GM23248 (cell line): ENCODE measurements at regions not wholly inside any gene's neighbourhood (a gene's known extent, or its start where the extent isn't known, plus 50 kb on each side); places are given as distances from the start of the nearest gene placed in this dataset.
A peak's percentile ranks its signal among the peaks of the same experiment; 100 is the strongest.

Experiments
- DNase-seq: peaks from one replicate; pipeline ENCODE4 v3.0.0-alpha.2; 2015
- H2AFZ ChIP-seq: fragments of 200-600 bp; sonication (generic); 2 replicates; pipeline ENCODE4 v1.6.1; 2016; ENCODE audit warnings: antibody characterized with exemption
- H3F3A ChIP-seq: fragments of 200-600 bp; sonication (generic); 2 replicates; pipeline ENCODE4 v1.6.1; 2016; ENCODE audit warnings: mild to moderate bottlenecking, antibody characterized with exemption, mixed run types; ENCODE audit not compliant: insufficient read depth
- H3K27ac ChIP-seq: fragments of 200-600 bp; sonication (generic); 2 replicates; pipeline ENCODE4 v1.5.1; 2016; ENCODE audit warnings: mild to moderate bottlenecking
- H3K27me3 ChIP-seq: fragments of 200-600 bp; sonication (generic); replicated peaks from 2 replicates; pipeline ENCODE4 v1.6.1; 2016; ENCODE audit warnings: mild to moderate bottlenecking; ENCODE audit not compliant: insufficient read depth
- H3K36me3 ChIP-seq: fragments of 200-600 bp; sonication (generic); 2 replicates; pipeline ENCODE4 v1.6.1; 2016; ENCODE audit warnings: low read depth, mild to moderate bottlenecking
- H3K4me1 ChIP-seq: fragments of 200-600 bp; sonication (generic); 2 replicates; pipeline ENCODE4 v1.6.1; 2016; ENCODE audit warnings: mild to moderate bottlenecking; ENCODE audit not compliant: insufficient read depth
- H3K4me2 ChIP-seq: fragments of 200-600 bp; sonication (generic); one replicate; pipeline ENCODE4 v1.6.1; 2016; ENCODE audit warnings: mild to moderate bottlenecking; ENCODE audit not compliant: unreplicated experiment
- H3K4me3 ChIP-seq: fragments of 200-600 bp; sonication (generic); 2 replicates; pipeline ENCODE4 v1.5.1; 2016; ENCODE audit warnings: mild to moderate bottlenecking
- H3K79me2 ChIP-seq: fragments of 200-600 bp; sonication (generic); 2 replicates; pipeline ENCODE4 v1.6.1; 2016; ENCODE audit warnings: mild to moderate bottlenecking; ENCODE audit not compliant: insufficient read depth
- H3K9ac ChIP-seq: fragments of 200-600 bp; sonication (generic); 2 replicates; pipeline ENCODE4 v1.6.1; 2016; ENCODE audit warnings: mild to moderate bottlenecking
- H3K9me2 ChIP-seq: fragments of 200-600 bp; sonication (generic); 2 replicates; pipeline ENCODE4 v1.6.1; 2016; ENCODE audit warnings: mixed run types, mild to moderate bottlenecking, moderate library complexity; ENCODE audit not compliant: insufficient read depth
- H3K9me3 ChIP-seq: fragments of 200-600 bp; sonication (generic); one replicate; pipeline ENCODE4 v1.6.1; 2017; ENCODE audit warnings: low read depth
- H4K20me1 ChIP-seq: fragments of 200-600 bp; sonication (generic); 2 replicates; pipeline ENCODE4 v1.6.0; 2016; ENCODE audit not compliant: insufficient read depth
- EZH2 ChIP-seq: fragments of 200-600 bp; sonication (generic); IDR thresholded peaks from 2 replicates; pipeline ENCODE4 v1.6.1; 2018; ENCODE audit warnings: antibody characterized with exemption, mild to moderate bottlenecking; ENCODE audit not compliant: insufficient read depth, poor library complexity, severe bottlenecking
- EZH2phosphoT487 ChIP-seq: fragments of 200-600 bp; sonication (generic); IDR thresholded peaks from 2 replicates; pipeline ENCODE4 v1.6.1; 2018; ENCODE audit warnings: antibody characterized with exemption, moderate library complexity, mild to moderate bottlenecking, low read depth; ENCODE audit not compliant: insufficient read depth
- WGBS, 2 experiments: methylation state at CpG; one replicate each; pipeline ENCODE4 v1.1.6; 2015 to 2017; ENCODE audit warnings: low lambda C conversion rate in 2 of 2, low coverage in 1 of 2; ENCODE audit errors: missing lambda C conversion rate in 2 of 2; 5-methylcytosine and 5-hydroxymethylcytosine counted together
- in situ Hi-C: fragments of 300-500 bp; cut with MboI; formaldehyde crosslinking; loops from 2 replicates; pipeline ENCODE4 v1.15.0; 2020

- no peaks in the 10 kb centered on the region for H4K20me1 ChIP-seq
- peaks cover 8% of the 10 kb centered on the region for H3K4me1 ChIP-seq
- 0 out of 2 replicates have a peak, but pooled peaks cover 9% of the 10 kb centered on the region for H3K9me2 ChIP-seq
- no peak overlapping the region for H3K9ac ChIP-seq
- TF ChIP-seq EZH2phosphoT487 (no peak), EZH2 (no peak)
- no peak overlapping the region for H3K4me3 ChIP-seq
- H2AFZ ChIP-seq = peak overlapping the region; percentile 80
- peak overlapping the region; percentile 50 for H3K4me2 ChIP-seq
- H3K36me3 ChIP-seq = no peaks in the 10 kb centered on the region
- no peaks in the 10 kb centered on the region for H3K79me2 ChIP-seq
- DNase-seq = peak; percentile 9
- no peaks in the 10 kb centered on the region for H3K27me3 ChIP-seq
- H3F3A ChIP-seq = no peaks in the 10 kb centered on the region
- no peaks in the 10 kb centered on the region for H3K9me3 ChIP-seq
- in situ Hi-C loops = no loop called here
- no peak overlapping the region for H3K27ac ChIP-seq
Measured at GRCh38 chr1:195516036-195516435, 1092.2 kb downstream of the KCNT2 start.

- Histone ChIP-seq H3K9me2 (0 out of 2 replicates have a peak, but pooled peaks cover 9% of the 10 kb centered on the region), H3K9me3 (no peaks in the 10 kb centered on the region), H3K36me3 (no peaks in the 10 kb centered on the region), H3K27me3 (no peaks in the 10 kb centered on the region), H4K20me1 (no peaks in the 10 kb centered on the region), H3K79me2 (no peaks in the 10 kb centered on the region), H3F3A (no peaks in the 10 kb centered on the region), H3K4me2 (no peak overlapping the region), H3K4me3 (no peak overlapping the region), H3K27ac (no peak overlapping the region), H2AFZ (no peak overlapping the region), H3K4me1 (peaks cover 8% of the 10 kb centered on the region), H3K9ac (no peak overlapping the region)
- TF ChIP-seq EZH2 (no peak), EZH2phosphoT487 (no peak)
- 95 to 97% methylated on average over 1 of the region's 1 CpG for WGBS, 2 experiments
- DNase-seq = no peak
- in situ Hi-C loops = no loop called here
Measured at GRCh38 chr1:195511501-195511900, 1096.7 kb downstream of the KCNT2 start.

GRCh38 chr1:195501118-195501517 lies 1107.1 kb downstream of the KCNT2 start:
- Histone ChIP-seq H3K9me3 (no peaks in the 10 kb centered on the region), H3K27me3 (no peaks in the 10 kb centered on the region), H3K79me2 (no peaks in the 10 kb centered on the region), H3K36me3 (no peaks in the 10 kb centered on the region), H3K4me1 (no peaks in the 10 kb centered on the region), H3K27ac (no peak overlapping the region), H3K9ac (no peak overlapping the region), H2AFZ (no peak overlapping the region), H3F3A (no peaks in the 10 kb centered on the region), H4K20me1 (no peaks in the 10 kb centered on the region), H3K9me2 (no peaks in the 10 kb centered on the region), H3K4me3 (no peak overlapping the region), H3K4me2 (no peak overlapping the region)
- in situ Hi-C loops = no loop called here
- TF ChIP-seq EZH2phosphoT487 (no peak), EZH2 (no peak)
- no peak for DNase-seq
- 49 to 52% methylated on average over 2 of the region's 2 CpGs for WGBS, 2 experiments

- TF ChIP-seq EZH2phosphoT487 (no peak), EZH2 (no peak)
- DNase-seq = no peak
- no peak overlapping the region for H3K4me3 ChIP-seq
- whole genome bisulfite sequencing, 2 experiments = 47% methylated on average over 5 of the region's 5 CpGs
- H3K27ac ChIP-seq = no peak overlapping the region
- no peak overlapping the region for H2AFZ ChIP-seq
- H3F3A ChIP-seq = no peaks in the 10 kb centered on the region
- H3K4me1 ChIP-seq = no peaks in the 10 kb centered on the region
- no peaks in the 10 kb centered on the region for H3K27me3 ChIP-seq
- no peak overlapping the region for H3K9ac ChIP-seq
- H3K79me2 ChIP-seq = no peaks in the 10 kb centered on the region
- no peaks in the 10 kb centered on the region for H4K20me1 ChIP-seq
- in situ Hi-C loops = no loop called here
- no peaks in the 10 kb centered on the region for H3K36me3 ChIP-seq
- H3K9me2 ChIP-seq = no peaks in the 10 kb centered on the region
- H3K9me3 ChIP-seq = no peaks in the 10 kb centered on the region
- H3K4me2 ChIP-seq = no peak overlapping the region
Measured at GRCh38 chr1:195495720-195496635, 1112.3 kb downstream of the KCNT2 start.
